ENCODE measurements at regions not wholly inside any gene's neighbourhood (a gene's known extent, or its start where the extent isn't known, plus 50 kb on each side); places are given as distances from the start of the nearest gene placed in this dataset.

- TF ChIP-seq CTCF (conservative IDR thresholded peaks at IDR 0.05; ENCODE audit: control insufficient read depth, insufficient read depth, low read depth, low read length), result no peak
- DNase-seq (ENCODE audit: low read depth), result no peak
Measured at GRCh38 chr20:11247046-11248010, 573.5 kb upstream of the JAG1 start.

GRCh38 chr20:11248011-11248409 is 574.2 kb upstream of the JAG1 start:
- DNase-seq (ENCODE audit: low read depth), result no peak
- no peak for TF ChIP-seq CTCF (conservative IDR thresholded peaks at IDR 0.05; ENCODE audit: control insufficient read depth, insufficient read depth, low read depth, low read length)
- no peak overlapping the region for H3K4me3 ChIP-seq (ENCODE audit: control insufficient read depth, low read depth, low read length)

More at GRCh38 chr20:11247046-11248010, 573.5 kb upstream of the JAG1 start:
- H3K4me3 ChIP-seq (ENCODE audit: control insufficient read depth, low read depth, low read length), result no peak overlapping the region

GRCh38 chr20:11248687-11249638 is 575.2 kb upstream of the JAG1 start:
- TF ChIP-seq CTCF (conservative IDR thresholded peaks at IDR 0.05; ENCODE audit: control insufficient read depth, insufficient read depth, low read depth, low read length), result no peak
- DNase-seq (ENCODE audit: low read depth), result no peak
- H3K4me3 ChIP-seq (ENCODE audit: control insufficient read depth, low read depth, low read length), result no peak overlapping the region

GRCh38 chr20:11249683-11250082 is 575.9 kb upstream of the JAG1 start:
- H3K4me3 ChIP-seq (ENCODE audit: control insufficient read depth, low read depth, low read length), result no peak overlapping the region
- no peak for DNase-seq (ENCODE audit: low read depth)
- no peak for TF ChIP-seq CTCF (conservative IDR thresholded peaks at IDR 0.05; ENCODE audit: control insufficient read depth, insufficient read depth, low read depth, low read length)

GRCh38 chr20:11252447-11252846 is 578.6 kb upstream of the JAG1 start:
- H3K4me3 ChIP-seq (ENCODE audit: control insufficient read depth, low read depth, low read length), result no peak overlapping the region
- DNase-seq (ENCODE audit: low read depth), result no peak
- no peak for TF ChIP-seq CTCF (conservative IDR thresholded peaks at IDR 0.05; ENCODE audit: control insufficient read depth, insufficient read depth, low read depth, low read length)

GRCh38 chr20:11255455-11255854 is 581.7 kb upstream of the JAG1 start:
- DNase-seq (ENCODE audit: low read depth), result no peak
- TF ChIP-seq CTCF (conservative IDR thresholded peaks at IDR 0.05; ENCODE audit: control insufficient read depth, insufficient read depth, low read depth, low read length), result no peak
- H3K4me3 ChIP-seq (ENCODE audit: control insufficient read depth, low read depth, low read length), result no peak overlapping the region

Data from fibroblast of mammary gland (primary cell).